Ishikawa (cell line): ENCODE measurements at regions not wholly inside any gene's neighbourhood (a gene's known extent, or its start where the extent isn't known, plus 50 kb on each side); places are given as distances from the start of the nearest gene placed in this dataset.

Source experiments
- CEBPB ChIP-seq: IDR thresholded peaks from 2 replicates; pipeline ENCODE4 v1.6.1; 2012
- CREB1 ChIP-seq: IDR thresholded peaks from 2 replicates; pipeline ENCODE4 v1.6.1; 2012; ENCODE audit warnings: low read depth
- EGR1 ChIP-seq: IDR thresholded peaks from 2 replicates; pipeline ENCODE4 v1.6.1; 2012
- EP300 ChIP-seq: IDR thresholded peaks from 2 replicates; pipeline ENCODE4 v1.6.1; 2012; ENCODE audit warnings: borderline replicate concordance
- FOXM1 ChIP-seq: IDR thresholded peaks from 2 replicates; pipeline ENCODE4 v1.6.1; 2012; ENCODE audit warnings: low read depth, borderline replicate concordance
- MAX ChIP-seq: IDR thresholded peaks from 2 replicates; pipeline ENCODE4 v1.6.1; 2012
- NFIC ChIP-seq: IDR thresholded peaks from 2 replicates; pipeline ENCODE4 v1.6.1; 2012
- RAD21 ChIP-seq: IDR thresholded peaks from 2 replicates; pipeline ENCODE4 v1.6.1; 2012; ENCODE audit warnings: low read depth
- REST ChIP-seq: IDR thresholded peaks from 2 replicates; pipeline ENCODE4 v1.6.1; 2012; ENCODE audit warnings: low read depth, mild to moderate bottlenecking
- TAF1 ChIP-seq: IDR thresholded peaks from 2 replicates; pipeline ENCODE4 v1.6.1; 2012; ENCODE audit warnings: low read depth, mild to moderate bottlenecking
- TCF12 ChIP-seq: IDR thresholded peaks from 2 replicates; pipeline ENCODE4 v1.6.1; 2012; ENCODE audit warnings: low read depth
- TEAD4 ChIP-seq: IDR thresholded peaks from 2 replicates; pipeline ENCODE4 v1.6.1; 2012
- USF1 ChIP-seq: IDR thresholded peaks from 2 replicates; pipeline ENCODE4 v1.6.1; 2012
- YY1 ChIP-seq: IDR thresholded peaks from 2 replicates; pipeline ENCODE4 v1.6.1; 2012; ENCODE audit warnings: low read depth
- ZBTB7A ChIP-seq: IDR thresholded peaks from 2 replicates; pipeline ENCODE4 v1.6.1; 2012; ENCODE audit warnings: low read depth

GRCh38 chr2:41981417-41981816, 66.4 kb upstream of the PKDCC start:
- no peak for TF ChIP-seq EP300
- no peak for TF ChIP-seq TCF12
- TF ChIP-seq TEAD4, result no peak
- TF ChIP-seq REST, result no peak
- no peak for TF ChIP-seq MAX
- TF ChIP-seq TAF1, result no peak
- no peak for TF ChIP-seq FOXM1
- no peak for TF ChIP-seq EGR1
- no peak for TF ChIP-seq CREB1
- no peak for TF ChIP-seq CEBPB
- no peak for TF ChIP-seq YY1
- no peak for TF ChIP-seq ZBTB7A
- no peak for TF ChIP-seq USF1

- TF ChIP-seq NFIC (no peak), TCF12 (no peak), RAD21 (no peak), CEBPB (no peak), FOXM1 (no peak)
These were observed 62.2 kb upstream of the PKDCC start for GRCh38 chr2:41985573-41986095.

GRCh38 chr2:41989501-41990180, 58.2 kb upstream of the PKDCC start:
- no peak for TF ChIP-seq YY1
- TF ChIP-seq CEBPB, result no peak
- TF ChIP-seq TCF12, result no peak

- TF ChIP-seq ZBTB7A (no peak), RAD21 (no peak), USF1 (no peak), EGR1 (no peak), TCF12 (no peak), NFIC (no peak), MAX (no peak), TAF1 (no peak), FOXM1 (no peak), CEBPB (no peak), REST (no peak), YY1 (no peak), EP300 (no peak), CREB1 (no peak), TEAD4 (no peak)
These were observed 57.6 kb upstream of the PKDCC start for GRCh38 chr2:41990245-41990644.

- TF ChIP-seq CEBPB (no peak), ZBTB7A (no peak), TCF12 (no peak), NFIC (no peak), CREB1 (no peak), FOXM1 (no peak), REST (no peak), MAX (no peak), EP300 (no peak), YY1 (no peak), RAD21 (no peak), TAF1 (no peak), TEAD4 (no peak)
These were observed 57.1 kb upstream of the PKDCC start for GRCh38 chr2:41990688-41991087.
